Cardiac septum (tissue), 1 donor: ENCODE measurements at regions not wholly inside any gene's neighbourhood (a gene's known extent, or its start where the extent isn't known, plus 50 kb on each side); places are given as distances from the start of the nearest gene placed in this dataset.

Experiments used
- DNase-seq: peaks from one replicate; pipeline ENCODE4 v3.0.0-alpha.2; 2020; ENCODE audit warnings: low spot score
- intact Hi-C: fragments of 100-400 bp; cut with DNase I; formaldehyde crosslinking; loops from one replicate; pipeline ENCODE4 v1.14.0; 2022
- donor health status: DM: no; HTN: no; CAD: no.

DNA sequence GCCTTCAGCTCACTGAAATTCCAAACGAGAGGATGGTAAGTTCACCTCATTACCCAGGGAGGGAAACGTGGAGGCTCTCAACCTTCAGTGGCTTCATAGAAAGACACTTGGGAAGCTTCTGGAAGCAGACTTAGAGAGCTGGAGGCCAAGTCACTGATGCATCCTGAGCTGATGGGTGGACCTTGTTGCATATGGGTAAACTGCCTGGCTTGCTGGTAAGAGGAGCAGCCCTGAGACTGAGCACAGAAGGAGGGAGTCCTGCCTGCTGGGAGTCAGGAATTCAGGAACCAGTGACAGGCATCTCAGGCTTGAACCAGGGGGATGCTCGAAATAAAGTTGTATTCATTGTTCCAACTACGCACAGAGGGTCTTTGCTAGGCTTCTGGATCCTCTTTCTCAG, 66.5 kb upstream of the NPAS2 start:
- intact Hi-C loops, result no loop called here
- DNase-seq, result no peak

DNA sequence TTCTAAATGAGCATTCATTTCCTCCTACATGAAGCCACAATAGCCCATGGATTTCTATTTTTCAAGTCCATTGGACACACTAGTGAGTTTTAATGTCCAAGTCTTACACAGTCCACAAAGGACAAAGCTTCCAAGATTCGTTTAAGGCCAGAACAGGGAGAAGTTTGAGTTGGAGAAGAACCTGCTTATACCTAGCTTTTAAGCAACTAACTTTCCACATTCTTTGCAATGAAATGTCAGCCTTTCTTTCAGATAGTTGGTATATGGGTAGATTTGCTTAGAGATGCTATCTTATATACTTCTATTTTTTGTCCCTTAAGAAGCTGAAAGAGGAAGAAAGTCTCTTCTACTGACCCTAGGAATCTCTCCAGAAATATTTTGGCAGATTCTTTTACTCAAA, 66.1 kb upstream of the NPAS2 start:
- intact Hi-C loops, result no loop called here
- no peak for DNase-seq

DNA sequence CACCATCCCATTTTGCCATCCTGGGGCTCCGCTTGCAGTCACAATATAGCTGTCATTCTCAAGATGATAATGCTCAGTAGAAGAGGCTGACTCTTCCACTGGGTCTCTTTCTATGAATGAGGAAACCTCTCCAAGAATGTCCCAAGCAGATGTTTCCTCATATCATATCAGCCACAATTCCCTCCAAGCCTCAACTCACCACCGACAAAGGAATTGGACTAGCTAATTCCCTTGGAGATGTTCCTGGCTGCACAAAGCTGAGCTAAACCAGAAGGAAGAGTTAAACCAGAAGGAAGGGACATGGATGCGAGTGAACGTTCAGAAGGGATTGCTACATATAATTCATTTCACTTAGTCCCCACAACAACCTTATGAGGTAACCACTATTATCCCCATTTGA, 65.0 kb upstream of the NPAS2 start:
- no peak for DNase-seq
- intact Hi-C loops, result no loop called here

DNA sequence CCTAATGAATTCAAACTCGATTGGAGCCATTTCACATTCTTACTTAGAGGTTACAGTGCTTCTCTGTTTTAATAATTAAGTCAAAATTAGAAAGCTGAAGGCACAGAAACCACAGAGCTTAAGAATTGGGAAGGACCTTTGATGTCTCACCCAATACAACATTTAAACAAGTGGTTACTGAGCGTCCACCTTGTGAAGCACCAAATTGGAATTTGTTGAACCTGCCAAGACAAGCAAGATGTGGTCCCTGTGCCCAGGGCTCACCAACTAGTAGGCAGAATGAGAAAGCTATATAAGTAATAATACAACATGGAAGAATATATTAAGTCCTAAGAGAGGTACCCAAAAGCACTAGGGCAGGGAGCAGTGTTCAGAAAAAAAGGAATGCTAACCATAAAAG, 64.5 kb upstream of the NPAS2 start:
- intact Hi-C loops, result no loop called here
- no peak for DNase-seq

DNA sequence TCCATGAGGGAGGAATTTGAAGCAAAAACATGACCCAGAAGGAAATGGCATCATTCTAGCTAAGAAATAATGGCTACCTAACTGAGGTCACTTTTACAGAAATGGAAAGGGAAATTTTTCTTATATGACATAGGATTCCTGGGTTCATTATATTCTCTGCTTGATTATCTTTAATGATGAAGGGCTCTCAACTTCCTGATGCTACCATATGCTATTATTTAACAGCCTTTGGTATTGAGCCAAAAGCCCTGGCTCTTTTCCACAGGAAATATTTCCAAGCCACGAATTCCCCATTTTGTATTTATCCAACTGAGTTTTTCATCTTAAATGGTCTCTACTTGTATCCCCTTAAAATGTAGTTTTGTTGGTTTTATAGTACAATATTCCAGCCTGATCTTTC, 63.2 kb upstream of the NPAS2 start:
- DNase-seq, result no peak
- intact Hi-C loops, result no loop called here

DNA sequence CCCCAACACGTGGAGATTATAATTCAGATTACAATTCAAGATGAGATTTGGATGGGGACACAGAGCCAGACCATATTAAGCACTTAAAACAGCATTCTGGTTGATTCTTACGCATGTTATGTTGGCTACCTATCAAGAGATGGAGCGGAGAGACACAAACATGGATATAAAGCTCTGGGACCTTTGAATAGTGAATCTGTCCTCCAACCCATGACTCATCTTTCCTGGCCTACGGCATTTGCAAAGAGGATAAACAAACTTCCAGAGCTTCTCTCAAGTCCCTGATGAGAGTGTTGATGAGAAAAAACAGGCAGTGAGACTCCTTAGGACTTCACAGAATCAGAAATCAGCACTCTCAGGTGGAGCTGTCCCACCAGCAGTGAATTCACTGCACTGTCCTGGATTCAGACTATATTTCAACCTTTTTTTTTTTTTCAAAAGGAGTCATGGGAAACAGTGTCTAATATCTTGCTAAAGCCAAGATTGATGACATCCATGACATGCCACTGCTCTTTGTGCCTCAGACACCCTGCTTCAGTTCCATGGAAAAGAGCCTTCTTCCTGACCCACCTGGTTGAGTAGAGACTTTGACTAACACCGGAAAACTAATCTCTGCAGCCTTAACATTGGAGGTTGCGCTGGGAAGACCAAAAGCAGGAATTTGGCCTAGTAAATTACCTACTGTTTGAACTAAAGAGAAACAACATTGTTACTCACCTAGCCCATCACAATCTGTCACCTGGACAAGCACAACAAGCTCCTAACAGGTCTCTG, 62.1 kb upstream of the NPAS2 start:
- intact Hi-C loops, result no loop called here
- DNase-seq, result no peak

DNA sequence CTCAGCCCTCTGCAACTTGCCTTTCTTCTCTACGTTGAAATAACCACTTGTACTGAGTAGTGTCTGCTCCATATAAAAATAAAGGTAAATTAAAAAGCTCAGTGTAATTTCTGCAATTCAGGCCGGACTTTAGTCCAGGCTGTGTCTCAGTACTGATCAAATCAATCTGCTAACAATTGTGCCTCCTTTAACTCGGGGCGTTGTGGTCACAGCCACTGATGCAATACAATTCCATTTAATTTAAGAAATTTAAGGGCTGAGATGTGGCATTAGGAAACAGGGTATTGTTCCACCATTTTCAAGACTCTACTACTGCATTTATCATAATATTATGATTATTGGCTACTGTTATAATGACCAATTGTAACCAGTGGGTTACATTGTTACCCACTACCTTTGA, 60.0 kb upstream of the NPAS2 start:
- intact Hi-C loops, result no loop called here
- DNase-seq, result no peak

DNA sequence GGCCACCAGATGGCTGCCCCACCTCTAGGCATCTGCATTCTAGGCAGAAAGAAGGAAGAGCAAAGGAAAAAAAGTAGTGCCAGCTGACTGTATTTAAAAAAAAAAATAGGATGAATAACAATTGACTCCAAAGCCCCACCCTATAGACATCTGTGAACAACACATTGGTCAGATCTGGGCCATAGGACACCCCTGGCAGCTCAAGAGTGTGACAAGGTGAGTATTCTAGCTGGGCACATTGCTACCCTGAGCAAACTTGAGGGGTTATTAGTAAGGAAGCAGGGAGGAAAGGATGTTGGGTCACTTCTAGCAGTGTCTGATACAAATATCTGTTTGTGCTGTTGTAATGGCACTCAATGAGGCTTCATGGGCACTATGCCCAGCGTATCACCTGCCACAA, 58.6 kb upstream of the NPAS2 start:
- intact Hi-C loops, result no loop called here
- no peak for DNase-seq

DNA sequence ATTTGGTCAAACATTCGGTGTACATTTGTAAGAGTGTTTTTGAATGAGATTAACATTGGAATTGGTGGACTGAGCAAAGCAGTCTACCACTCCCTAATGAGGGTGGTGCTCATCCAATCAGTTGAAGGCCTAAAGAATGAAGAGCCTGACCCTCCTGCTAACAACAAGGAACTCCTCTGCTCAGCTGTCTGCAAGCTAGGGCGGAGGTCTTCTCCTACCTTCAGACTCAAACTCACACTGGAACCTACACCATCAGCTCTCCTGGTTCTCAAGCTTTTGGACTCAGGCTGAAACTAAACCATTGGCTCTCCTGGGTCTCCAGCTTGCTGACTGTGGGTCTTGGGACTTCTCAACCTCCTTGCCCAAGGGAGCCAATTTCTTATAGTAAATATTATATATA, 55.5 kb upstream of the NPAS2 start:
- intact Hi-C loops, result no loop called here
- no peak for DNase-seq

DNA sequence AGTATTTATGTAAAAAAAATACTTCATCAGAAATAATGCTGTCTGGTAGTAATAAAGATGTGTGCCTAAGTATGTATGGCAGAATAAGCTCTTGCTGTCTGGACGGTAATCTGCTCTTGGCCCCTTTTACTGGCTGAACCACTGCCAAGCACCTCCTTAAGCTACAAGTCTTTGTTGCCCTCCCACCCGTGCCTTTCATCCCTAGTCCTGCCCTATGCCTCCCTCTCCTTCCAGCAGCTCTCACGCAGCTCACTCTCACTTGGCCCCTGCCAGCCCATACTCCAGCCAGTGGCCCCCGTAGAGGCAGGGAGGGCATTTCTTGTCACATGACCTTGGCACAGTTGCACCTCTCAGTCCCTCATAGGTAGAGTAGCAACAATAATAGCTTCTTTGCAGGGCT, 54.5 kb upstream of the NPAS2 start:
- no peak for DNase-seq
- intact Hi-C loops, result no loop called here

DNA sequence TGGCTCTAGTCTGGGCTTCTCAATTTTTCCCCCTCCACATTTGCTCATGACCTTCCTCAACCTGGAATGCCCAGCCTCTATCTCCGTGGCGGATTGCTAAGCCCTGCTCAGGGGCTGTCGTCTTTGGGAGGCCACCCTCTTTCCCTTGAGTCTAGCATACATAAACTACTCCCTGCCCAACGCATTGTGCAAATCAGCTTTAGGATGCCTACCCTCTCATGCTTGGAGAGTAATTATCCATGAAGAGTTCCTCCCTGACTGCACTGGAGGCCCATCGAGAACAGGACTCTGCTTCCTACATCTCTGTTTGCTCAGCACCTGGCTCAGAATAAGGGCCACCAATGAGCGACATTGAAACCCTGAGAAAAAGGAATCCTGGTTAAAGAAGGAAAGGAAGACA, 53.7 kb upstream of the NPAS2 start:
- intact Hi-C loops, result no loop called here
- no peak for DNase-seq

DNA sequence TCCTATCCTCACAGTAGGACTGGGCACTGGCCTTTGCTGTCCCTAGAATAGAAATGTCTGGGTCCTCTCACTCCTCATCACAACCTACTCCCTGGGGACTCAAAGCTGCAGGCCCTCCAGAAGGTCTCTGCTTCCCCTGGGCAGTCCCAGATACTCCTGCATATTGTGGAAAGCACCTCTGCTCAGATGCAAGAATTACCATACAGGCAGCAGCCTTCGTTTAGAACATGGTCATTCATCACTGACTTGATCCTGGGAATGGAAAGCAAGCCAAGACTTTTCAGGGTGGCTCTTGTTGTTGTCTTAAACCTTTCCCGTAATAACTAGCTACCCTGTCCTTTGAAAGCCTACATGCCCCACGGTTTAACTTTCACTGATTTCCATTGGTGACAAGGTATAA, 53.1 kb upstream of the NPAS2 start:
- no peak for DNase-seq
- intact Hi-C loops, result no loop called here

DNA sequence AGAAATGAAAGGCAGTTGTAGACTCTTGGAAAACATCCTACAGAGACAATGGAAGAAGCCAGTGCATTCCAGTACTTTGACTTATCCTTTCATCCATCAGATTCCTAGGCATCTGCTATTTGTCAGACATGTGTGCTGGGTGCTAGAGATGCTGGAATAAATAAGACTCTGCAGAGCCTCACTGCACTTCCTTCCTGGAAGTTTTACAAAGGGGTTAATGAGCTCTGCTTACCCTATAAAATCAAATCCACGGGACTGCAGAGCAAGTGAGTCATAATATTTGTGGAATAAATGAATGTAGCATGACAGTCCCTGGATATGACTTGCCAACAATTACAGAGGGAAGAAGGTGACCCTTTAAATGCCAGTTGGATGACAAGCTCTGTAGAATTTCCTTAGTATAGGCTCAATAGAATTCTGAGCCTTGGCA, 52.7 kb upstream of the NPAS2 start:
- intact Hi-C loops, result no loop called here
- DNase-seq, result no peak

DNA sequence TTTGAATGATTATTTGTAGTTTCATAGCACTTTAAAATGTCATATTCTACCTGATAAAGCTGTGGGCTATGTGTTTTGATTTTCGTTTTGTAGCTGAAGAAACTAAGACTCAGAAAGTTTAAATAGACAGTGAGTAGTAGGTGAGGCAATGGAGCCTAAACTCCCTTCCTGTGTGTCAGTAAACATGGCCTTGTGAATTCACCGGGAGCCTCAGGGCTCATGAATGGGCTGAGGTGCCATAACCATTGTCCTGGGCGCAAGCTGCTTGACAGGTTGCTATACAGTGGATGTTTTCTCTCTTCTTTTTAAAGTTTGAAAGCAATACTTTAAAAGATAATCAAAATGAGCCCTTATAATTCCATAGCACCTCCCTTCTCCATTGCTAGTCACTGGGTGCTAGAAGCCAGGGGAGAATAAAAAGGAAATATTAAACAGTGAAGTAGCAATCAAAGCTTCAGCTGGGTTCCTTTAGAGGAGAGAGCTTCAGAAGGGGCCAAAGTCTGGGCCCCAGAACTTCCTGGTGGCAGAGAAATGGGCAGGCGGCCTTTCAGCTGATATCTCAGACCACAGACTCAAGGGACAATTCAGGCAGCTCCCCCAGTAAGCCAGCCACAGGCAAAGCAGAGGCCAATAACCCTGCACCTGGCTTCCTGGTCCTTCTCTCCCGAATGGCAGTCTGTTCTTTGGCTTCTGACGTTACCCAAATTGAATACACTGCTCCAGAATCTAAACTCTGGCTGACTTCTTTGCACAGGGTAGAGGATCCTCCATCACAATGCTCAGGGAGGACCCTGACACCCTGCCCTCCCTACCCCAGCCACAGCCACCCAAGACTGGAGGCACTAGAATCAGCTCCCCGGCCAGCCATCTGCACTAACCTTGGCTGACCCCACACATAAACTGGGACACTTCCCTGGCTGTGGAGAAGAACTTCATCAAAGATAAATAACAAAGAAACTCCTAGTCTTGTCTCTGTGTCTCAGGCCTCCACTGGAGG, 51.8 kb upstream of the NPAS2 start:
- DNase-seq, result no peak
- intact Hi-C loops, result no loop called here
